ENCODE measurements at regions not wholly inside any gene's neighbourhood (a gene's known extent, or its start where the extent isn't known, plus 50 kb on each side); places are given as distances from the start of the nearest gene placed in this dataset.
"Not testable (repeated sequence)": the region's sequence is repeated elsewhere in the genome, so short reads cannot be mapped to it uniquely, and the experiment has no call there.

GRCh38 chr6:15089569-15090144 is 156.2 kb upstream of the JARID2 start:
- DNase-seq, result no peak

- no peak for DNase-seq
These were observed 155.7 kb upstream of the JARID2 start for GRCh38 chr6:15090145-15090579.

GRCh38 chr6:15090745-15091384 is 155.0 kb upstream of the JARID2 start:
- DNase-seq, result no peak

GRCh38 chr6:15096894-15097837 is 148.7 kb upstream of the JARID2 start:
- DNase-seq, result no peak

- DNase-seq, result no peak
These were observed 144.7 kb upstream of the JARID2 start for GRCh38 chr6:15101130-15101529.

- no peak for DNase-seq
These were observed 143.6 kb upstream of the JARID2 start for GRCh38 chr6:15102241-15102640.

- no peak for DNase-seq
These were observed 138.8 kb upstream of the JARID2 start for GRCh38 chr6:15106958-15107643.

GRCh38 chr6:15107644-15108382 is 138.1 kb upstream of the JARID2 start:
- DNase-seq, result no peak

- no peak for DNase-seq
These were observed 137.5 kb upstream of the JARID2 start for GRCh38 chr6:15108383-15108715.

- no peak for DNase-seq
These were observed 136.4 kb upstream of the JARID2 start for GRCh38 chr6:15109338-15110090.

- peak; percentile 15 for DNase-seq
These were observed 135.0 kb upstream of the JARID2 start for GRCh38 chr6:15110726-15111354.

- not testable (repeated sequence) for DNase-seq
These were observed 134.3 kb upstream of the JARID2 start for GRCh38 chr6:15111576-15111975.

GRCh38 chr6:15113587-15113986 is 132.3 kb upstream of the JARID2 start:
- DNase-seq, result no peak

GRCh38 chr6:15114061-15114460 is 131.8 kb upstream of the JARID2 start:
- no peak for DNase-seq

GRCh38 chr6:15116889-15117288 is 129.0 kb upstream of the JARID2 start:
- no peak for DNase-seq

- DNase-seq, result no peak
These were observed 124.4 kb upstream of the JARID2 start for GRCh38 chr6:15121443-15121842.

GRCh38 chr6:15121977-15122550 is 123.8 kb upstream of the JARID2 start:
- DNase-seq, result no peak

GRCh38 chr6:15129887-15130286 is 116.0 kb upstream of the JARID2 start:
- DNase-seq, result no peak

- DNase-seq, result no peak
These were observed 114.6 kb upstream of the JARID2 start for GRCh38 chr6:15131234-15131633.

- no peak for DNase-seq
These were observed 114.2 kb upstream of the JARID2 start for GRCh38 chr6:15131651-15132061.

- no peak for DNase-seq
These were observed 113.7 kb upstream of the JARID2 start for GRCh38 chr6:15132167-15132566.
